HG03064 (cell line): ENCODE measurements at regions not wholly inside any gene's neighbourhood (a gene's known extent, or its start where the extent isn't known, plus 50 kb on each side); places are given as distances from the start of the nearest gene placed in this dataset.

Experiments
- ATAC-seq: cut with Tn5 transposase; IDR thresholded peaks from one replicate; pipeline ENCODE4 v1.9.1; 2021; ENCODE audit warnings: low read depth; ENCODE audit not compliant: unreplicated experiment

- ATAC-seq: no peak
These were observed 123.8 kb downstream of the ADRA2A start for GRCh38 chr10:111200505-111201186.

GRCh38 chr10:111203615-111204014 lies 126.8 kb downstream of the ADRA2A start:
- no peak for ATAC-seq

- no peak for ATAC-seq
These were observed 128.0 kb downstream of the ADRA2A start for GRCh38 chr10:111204838-111205237.

- ATAC-seq: no peak
These were observed 129.7 kb downstream of the ADRA2A start for GRCh38 chr10:111206521-111206920.

GRCh38 chr10:111207500-111207899 lies 130.7 kb downstream of the ADRA2A start:
- ATAC-seq: no peak

- ATAC-seq: no peak
These were observed 132.1 kb downstream of the ADRA2A start for GRCh38 chr10:111208951-111209350.

GRCh38 chr10:111209692-111210091 lies 132.9 kb downstream of the ADRA2A start:
- no peak for ATAC-seq

- no peak for ATAC-seq
These were observed 134.4 kb downstream of the ADRA2A start for GRCh38 chr10:111211241-111211640.

GRCh38 chr10:111211706-111212105 lies 134.9 kb downstream of the ADRA2A start:
- no peak for ATAC-seq

- no peak for ATAC-seq
These were observed 145.1 kb downstream of the ADRA2A start for GRCh38 chr10:111221682-111222480.

GRCh38 chr10:111222961-111223360 lies 146.1 kb downstream of the ADRA2A start:
- no peak for ATAC-seq

- no peak for ATAC-seq
These were observed 154.9 kb downstream of the ADRA2A start for GRCh38 chr10:111231779-111232178.

- ATAC-seq: no peak
These were observed 156.6 kb downstream of the ADRA2A start for GRCh38 chr10:111233439-111233838.

- no peak for ATAC-seq
These were observed 157.5 kb downstream of the ADRA2A start for GRCh38 chr10:111234234-111234913.

GRCh38 chr10:111234914-111235302 lies 158.1 kb downstream of the ADRA2A start:
- no peak for ATAC-seq

GRCh38 chr10:111240348-111240747 lies 163.5 kb downstream of the ADRA2A start:
- ATAC-seq: no peak

GRCh38 chr10:111243126-111243525 lies 166.3 kb downstream of the ADRA2A start:
- ATAC-seq: no peak

- ATAC-seq: no peak
These were observed 169.3 kb downstream of the ADRA2A start for GRCh38 chr10:111246136-111246535.

GRCh38 chr10:111246814-111247452 lies 170.1 kb downstream of the ADRA2A start:
- ATAC-seq: no peak

GRCh38 chr10:111247781-111248389 lies 171.1 kb downstream of the ADRA2A start:
- no peak for ATAC-seq

- no peak for ATAC-seq
These were observed 173.1 kb downstream of the ADRA2A start for GRCh38 chr10:111249925-111250324.
